GM19455 (cell line): ENCODE measurements at regions not wholly inside any gene's neighbourhood (a gene's known extent, or its start where the extent isn't known, plus 50 kb on each side); places are given as distances from the start of the nearest gene placed in this dataset.

Experiments
- ATAC-seq: cut with Tn5 transposase; IDR thresholded peaks from one replicate; pipeline ENCODE4 v1.9.1; 2021; ENCODE audit not compliant: unreplicated experiment

- no peak for ATAC-seq
Measured at GRCh38 chrX:20884565-20884964, 489.7 kb upstream of the CNKSR2 start.

GRCh38 chrX:20863649-20864048, 510.6 kb upstream of the CNKSR2 start:
- no peak for ATAC-seq

GRCh38 chrX:20861113-20861512, 513.1 kb upstream of the CNKSR2 start:
- ATAC-seq, result no peak

GRCh38 chrX:20857746-20858145, 516.5 kb upstream of the CNKSR2 start:
- ATAC-seq, result no peak

GRCh38 chrX:20838477-20838876, 535.7 kb upstream of the CNKSR2 start:
- no peak for ATAC-seq

GRCh38 chrX:20829665-20830491, 544.3 kb upstream of the CNKSR2 start:
- no peak for ATAC-seq

GRCh38 chrX:20825984-20826383, 548.2 kb upstream of the CNKSR2 start:
- no peak for ATAC-seq

GRCh38 chrX:20803971-20804370, 537.3 kb upstream of the RPS6KA3 start:
- no peak for ATAC-seq

GRCh38 chrX:20802036-20802435, 535.3 kb upstream of the RPS6KA3 start:
- no peak for ATAC-seq

- no peak for ATAC-seq
Measured at GRCh38 chrX:20796450-20796849, 529.7 kb upstream of the RPS6KA3 start.

- no peak for ATAC-seq
Measured at GRCh38 chrX:20789103-20789502, 522.4 kb upstream of the RPS6KA3 start.

- ATAC-seq, result no peak
Measured at GRCh38 chrX:20767346-20767745, 500.6 kb upstream of the RPS6KA3 start.

GRCh38 chrX:20756585-20756984, 489.9 kb upstream of the RPS6KA3 start:
- ATAC-seq, result no peak

- ATAC-seq, result no peak
Measured at GRCh38 chrX:20753076-20753475, 486.4 kb upstream of the RPS6KA3 start.

- no peak for ATAC-seq
Measured at GRCh38 chrX:20746690-20747089, 480.0 kb upstream of the RPS6KA3 start.

- ATAC-seq, result no peak
Measured at GRCh38 chrX:20743046-20743445, 476.3 kb upstream of the RPS6KA3 start.

- ATAC-seq, result no peak
Measured at GRCh38 chrX:20742106-20742505, 475.4 kb upstream of the RPS6KA3 start.

GRCh38 chrX:20740443-20740842, 473.7 kb upstream of the RPS6KA3 start:
- no peak for ATAC-seq

- ATAC-seq, result no peak
Measured at GRCh38 chrX:20739038-20739745, 472.5 kb upstream of the RPS6KA3 start.

- no peak for ATAC-seq
Measured at GRCh38 chrX:20729416-20729815, 462.7 kb upstream of the RPS6KA3 start.

GRCh38 chrX:20727447-20727846, 460.7 kb upstream of the RPS6KA3 start:
- ATAC-seq, result no peak

- ATAC-seq, result no peak
Measured at GRCh38 chrX:20720954-20721626, 454.4 kb upstream of the RPS6KA3 start.
